GM12878 (cell line): ENCODE measurements at regions not wholly inside any gene's neighbourhood (a gene's known extent, or its start where the extent isn't known, plus 50 kb on each side); places are given as distances from the start of the nearest gene placed in this dataset.

ENCODE experiments used
- ATAC-seq: fragments of 200-7000 bp; cut with Tn5 transposase; 3 replicates; pipeline ENCODE4 v1.9.1; 2020; ENCODE audit warnings: mild to moderate bottlenecking, moderate library complexity
- BruUV-seq: library from RNA; stranded (reverse); fragments of 400-500 nt; replicated peaks from 2 replicates; lab custom pipeline; 2021; lab: Mats Ljungman, UMichigan
- CTCF ChIA-PET: fragments of 300-600 bp; sonication (Branson Sonifier 250); formaldehyde crosslinking; extraction: SDS; loops from one replicate; lab custom pipeline; 2021; ENCODE audit warnings: inconsistent platforms; lab: Yijun Ruan, JAX
- POLR2A ChIA-PET: fragments of 350-600 bp; formaldehyde crosslinking; extraction: SDS; loops from one replicate; lab custom pipeline; 2021; ENCODE audit warnings: inconsistent platforms; lab: Charles Lee
- RAD21 ChIA-PET: fragments of 300-600 bp; sonication (Branson Sonifier 250); formaldehyde crosslinking; loops from one replicate; lab custom pipeline; 2023; ENCODE audit warnings: antibody characterized with exemption; ENCODE audit not compliant: unreplicated experiment; lab: Charles Lee
- SMC1A ChIA-PET: fragments of 300-600 bp; sonication (Branson Sonifier 250); formaldehyde crosslinking; loops from one replicate; lab custom pipeline; 2023; ENCODE audit not compliant: unreplicated experiment, uncharacterized antibody; lab: Charles Lee
- DNase-seq: peaks from one replicate; pipeline ENCODE4 v3.0.0-alpha.2; 2011; ENCODE audit warnings: low read depth, low spot score
- FAIRE-seq: peaks from 3 replicates; lab custom pipeline; 2011; peaks lifted over from hg19 to GRCh38; lab: Jason Lieb, UNC
- H2AFZ ChIP-seq: 2 replicates; pipeline ENCODE4 v1.6.0; 2011; ENCODE audit warnings: low read depth, low read length, control low read depth; ENCODE audit not compliant: control insufficient read depth
- H3K27ac ChIP-seq: 2 replicates; pipeline ENCODE4 v1.5.1; 2011; ENCODE audit warnings: control low read depth; ENCODE audit not compliant: control insufficient read depth, insufficient read depth
- H3K27me3 ChIP-seq, 2 experiments: replicated peaks in 1 of 2; 2 replicates each; pipeline versions ENCODE4 v1.6.0 to v1.6.1; 2011; ENCODE audit warnings: low read length in 1 of 2; ENCODE audit not compliant: control insufficient read depth in 2 of 2, insufficient read depth in 2 of 2
- H3K36me3 ChIP-seq, 2 experiments: 2 replicates each; pipeline ENCODE4 v1.5.1; 2011; ENCODE audit warnings: low read length in 1 of 2; ENCODE audit not compliant: control insufficient read depth in 2 of 2, insufficient read depth in 2 of 2
- H3K4me1 ChIP-seq: 2 replicates; pipeline ENCODE4 v1.6.1; 2011; ENCODE audit warnings: mild to moderate bottlenecking, low read length, moderate library complexity, mixed read lengths; ENCODE audit not compliant: control insufficient read depth, insufficient read depth
- H3K4me2 ChIP-seq: 2 replicates; pipeline ENCODE4 v1.6.0; 2011; ENCODE audit warnings: control low read depth; ENCODE audit not compliant: control insufficient read depth, insufficient read depth
- H3K4me3 ChIP-seq: fragments of 200-600 bp; sonication (generic); 2 replicates; pipeline ENCODE4 v1.5.1; 2016
- H3K79me2 ChIP-seq: 2 replicates; pipeline ENCODE4 v1.6.0; 2011; ENCODE audit warnings: low read length; ENCODE audit not compliant: control insufficient read depth, insufficient read depth
- H3K9ac ChIP-seq: 2 replicates; pipeline ENCODE4 v1.8.0; 2011; ENCODE audit warnings: low read length, control low read depth, mixed read lengths; ENCODE audit not compliant: control insufficient read depth, insufficient read depth
- H3K9me3 ChIP-seq: replicated peaks from 3 replicates; pipeline ENCODE4 v1.5.1; 2011; ENCODE audit warnings: mild to moderate bottlenecking, low read length; ENCODE audit not compliant: control insufficient read depth, insufficient read depth
- H4K20me1 ChIP-seq: 2 replicates; pipeline ENCODE4 v1.6.0; 2011; ENCODE audit not compliant: control insufficient read depth, insufficient read depth
- BCL11A ChIP-seq: IDR thresholded peaks from 2 replicates; pipeline ENCODE4 v1.6.1; 2011; ENCODE audit warnings: low read depth, low read length
- CUX1 ChIP-seq: IDR thresholded peaks from 2 replicates; pipeline ENCODE4 v1.6.1; 2012; ENCODE audit warnings: improper control_type of control experiment, low read depth, low read length; ENCODE audit not compliant: insufficient replicate concordance
- EZH2 ChIP-seq: IDR thresholded peaks from 2 replicates; pipeline ENCODE4 v1.6.1; 2012; ENCODE audit warnings: low read depth, mild to moderate bottlenecking, control low read depth, inconsistent platforms, low read length, borderline replicate concordance; ENCODE audit not compliant: control insufficient read depth
- HCFC1 ChIP-seq: fragments of 150-350 bp; IDR thresholded peaks from 2 replicates; pipeline ENCODE4 v1.6.1; 2014; ENCODE audit warnings: low read length
- PAX5 ChIP-seq: IDR thresholded peaks from 2 replicates; pipeline ENCODE4 v1.6.1; 2011; ENCODE audit warnings: low read depth, low read length, borderline replicate concordance
- RCOR1 ChIP-seq: conservative IDR thresholded peaks from 2 replicates; pipeline ENCODE4 v1.6.1; 2012; ENCODE audit warnings: low read depth, low read length, improper control_type of control experiment
- RFX5 ChIP-seq: IDR thresholded peaks from 2 replicates; pipeline ENCODE4 v1.6.1; 2011; ENCODE audit warnings: low read depth, low read length, improper control_type of control experiment
- STAT1 ChIP-seq: fragments of 450-650 bp; conservative IDR thresholded peaks from 2 replicates; pipeline ENCODE4 v1.6.1; 2014; ENCODE audit warnings: antibody characterized with exemption, mild to moderate bottlenecking
- WGBS: methylation state at CpG from one replicate; pipeline ENCODE4 v1.1.6; 2016; ENCODE audit warnings: low lambda C conversion rate; ENCODE audit not compliant: insufficient replicate concordance, insufficient coverage; ENCODE audit errors: missing lambda C conversion rate; 5-methylcytosine and 5-hydroxymethylcytosine counted together
- in situ Hi-C: fragments of 300-500 bp; cut with MboI; formaldehyde crosslinking; loops from 9 replicates; pipeline ENCODE4 v1.14.3; 2018; ENCODE audit warnings: mixed read lengths
- intact Hi-C: fragments of 100-400 bp; cut with micrococcal nuclease; formaldehyde crosslinking; loops from one replicate; pipeline ENCODE4 v1.14.2; 2022; ENCODE audit not compliant: unreplicated experiment

- no peak for TF ChIP-seq RFX5
- TF ChIP-seq, all 136 proteins: peak for 0
These were observed 95.4 kb downstream of the SOCS6 start (continued) for GRCh38 chr18:70384181-70384790.

- no peak overlapping the region for H3K9ac ChIP-seq
- CTCF ChIA-PET, result no interaction called here
These were observed 94.3 kb downstream of the SOCS6 start for GRCh38 chr18:70382992-70383717.

More at GRCh38 chr18:70382992-70383717, 94.3 kb downstream of the SOCS6 start:
- H4K20me1 ChIP-seq, result no peaks in the 10 kb centered on the region
- no peak overlapping the region for H3K4me3 ChIP-seq
- H2AFZ ChIP-seq, result no peak overlapping the region
- in situ Hi-C loops, result no loop called here
- H3K27me3 ChIP-seq, result no peaks in the 10 kb centered on the region
- no peaks in the 10 kb centered on the region for H3K9me3 ChIP-seq
- RAD21 ChIA-PET, result no interaction called here
- no peak for DNase-seq
- POLR2A ChIA-PET, result no interaction called here
- H3K4me1 ChIP-seq, result no peaks in the 10 kb centered on the region
- intact Hi-C loops, result no loop called here
- H3K27ac ChIP-seq, result no peak overlapping the region
- no peak for ATAC-seq
- no peak overlapping the region for H3K4me2 ChIP-seq
- SMC1A ChIA-PET, result no interaction called here
- H3K36me3 ChIP-seq, result no peaks in the 10 kb centered on the region
- H3K79me2 ChIP-seq, result no peaks in the 10 kb centered on the region
- BruUV-seq, result no TSS peak
- TF ChIP-seq BCL11A (no peak), RCOR1 (no peak), CUX1 (no peak), PAX5 (no peak), STAT1 (no peak), HCFC1 (no peak), EZH2 (no peak)
- TF ChIP-seq, all 136 proteins: peak for 0
- FAIRE-seq, result no peak
- WGBS, result 56% methylated on average over 14 of the region's 14 CpGs
